ENCODE measurements at regions not wholly inside any gene's neighbourhood (a gene's known extent, or its start where the extent isn't known, plus 50 kb on each side); places are given as distances from the start of the nearest gene placed in this dataset.

- Mint-ChIP-seq H3K4me1 (no peaks in the 10 kb centered on the region), H3K9me3 (peaks cover 5% of the 10 kb centered on the region in 2 donors), H3K27ac (no peak overlapping the region), H3K4me3 (no peak overlapping the region), H3K27me3 (no peaks in the 10 kb centered on the region)
- ATAC-seq (no peak), DNase-seq (no peak)
Measured at GRCh38 chr2:103213028-103213542, 451.3 kb downstream of the TMEM182 start.

GRCh38 chr2:103218516-103218915, 456.7 kb downstream of the TMEM182 start:
- ATAC-seq: no peak
- Mint-ChIP-seq H3K27me3 (no peaks in the 10 kb centered on the region), H3K4me3 (no peak overlapping the region), H3K27ac (no peak overlapping the region), H3K9me3 (peaks cover 0 to 4% of the 10 kb centered on the region in 2 donors), H3K4me1 (no peaks in the 10 kb centered on the region)
- DNase-seq: no peak

- Mint-ChIP-seq H3K4me3 (no peak overlapping the region), H3K27ac (no peak overlapping the region), H3K27me3 (no peaks in the 10 kb centered on the region), H3K4me1 (no peaks in the 10 kb centered on the region), H3K9me3 (peaks cover 0 to 4% of the 10 kb centered on the region in 2 donors)
- DNase-seq: no peak
- no peak for ATAC-seq
Measured at GRCh38 chr2:103219398-103219797, 457.6 kb downstream of the TMEM182 start.

GRCh38 chr2:103222969-103223368, 461.1 kb downstream of the TMEM182 start:
- H3K4me1 Mint-ChIP-seq: no peaks in the 10 kb centered on the region
- no peak overlapping the region for H3K27ac Mint-ChIP-seq
- H3K27me3 Mint-ChIP-seq: no peaks in the 10 kb centered on the region
- ATAC-seq (no peak), DNase-seq (no peak)
- H3K4me3 Mint-ChIP-seq: no peak overlapping the region
- H3K9me3 Mint-ChIP-seq: peaks cover 0 to 4% of the 10 kb centered on the region in 2 donors

GRCh38 chr2:103230796-103231195, 469.0 kb downstream of the TMEM182 start:
- Mint-ChIP-seq H3K9me3 (peaks cover 0 to 6% of the 10 kb centered on the region in 2 donors), H3K27ac (no peak overlapping the region), H3K4me3 (no peak overlapping the region), H3K4me1 (no peaks in the 10 kb centered on the region), H3K27me3 (no peaks in the 10 kb centered on the region)
- ATAC-seq: no peak
- no peak for DNase-seq

- DNase-seq (no peak), ATAC-seq (no peak)
- Mint-ChIP-seq H3K27ac (no peak overlapping the region), H3K4me1 (no peaks in the 10 kb centered on the region), H3K27me3 (no peaks in the 10 kb centered on the region), H3K9me3 (peaks cover 4 to 6% of the 10 kb centered on the region in 2 donors), H3K4me3 (no peak overlapping the region)
Measured at GRCh38 chr2:103232865-103233264, 471.0 kb downstream of the TMEM182 start.

GRCh38 chr2:103233691-103234090, 471.9 kb downstream of the TMEM182 start:
- DNase-seq (no peak), ATAC-seq (no peak)
- Mint-ChIP-seq H3K4me3 (no peak overlapping the region), H3K27me3 (no peaks in the 10 kb centered on the region), H3K27ac (no peak overlapping the region), H3K4me1 (no peaks in the 10 kb centered on the region), H3K9me3 (peaks cover 6 to 9% of the 10 kb centered on the region in 2 donors)

- ATAC-seq (no peak), DNase-seq (no peak)
- Mint-ChIP-seq H3K4me1 (no peaks in the 10 kb centered on the region), H3K27ac (no peak overlapping the region), H3K9me3 (peaks cover 0 to 10% of the 10 kb centered on the region in 2 donors), H3K4me3 (no peak overlapping the region), H3K27me3 (no peaks in the 10 kb centered on the region)
Measured at GRCh38 chr2:103235283-103235682, 473.5 kb downstream of the TMEM182 start.

- no peak overlapping the region for H3K4me3 Mint-ChIP-seq
- H3K9me3 Mint-ChIP-seq: peaks cover 3 to 18% of the 10 kb centered on the region in 2 donors
- no peaks in the 10 kb centered on the region for H3K4me1 Mint-ChIP-seq
- H3K27ac Mint-ChIP-seq: no peak overlapping the region
- ATAC-seq (no peak), DNase-seq (no peak)
- H3K27me3 Mint-ChIP-seq: no peaks in the 10 kb centered on the region
Measured at GRCh38 chr2:103249462-103249861, 487.6 kb downstream of the TMEM182 start.

- H3K27me3 Mint-ChIP-seq: no peaks in the 10 kb centered on the region
- H3K9me3 Mint-ChIP-seq: peaks cover 3 to 18% of the 10 kb centered on the region in 2 donors
- H3K4me1 Mint-ChIP-seq: no peaks in the 10 kb centered on the region
- DNase-seq (no peak), ATAC-seq (no peak)
- H3K27ac Mint-ChIP-seq: no peak overlapping the region
- H3K4me3 Mint-ChIP-seq: no peak overlapping the region
Measured at GRCh38 chr2:103252781-103253180, 490.9 kb downstream of the TMEM182 start.

- peaks cover 3 to 18% of the 10 kb centered on the region in 2 donors for H3K9me3 Mint-ChIP-seq
- ATAC-seq (no peak), DNase-seq (no peak)
- no peak overlapping the region for H3K27ac Mint-ChIP-seq
- H3K4me3 Mint-ChIP-seq: no peak overlapping the region
- no peaks in the 10 kb centered on the region for H3K27me3 Mint-ChIP-seq
- no peaks in the 10 kb centered on the region for H3K4me1 Mint-ChIP-seq
Measured at GRCh38 chr2:103254611-103255010, 492.8 kb downstream of the TMEM182 start.

GRCh38 chr2:103264058-103264768, 502.4 kb downstream of the TMEM182 start:
- no peak for DNase-seq
- no peaks in the 10 kb centered on the region for H3K27me3 Mint-ChIP-seq
- no peak overlapping the region for H3K4me3 Mint-ChIP-seq
- no peak for ATAC-seq
- H3K9me3 Mint-ChIP-seq: peaks cover 10 to 27% of the 10 kb centered on the region in 2 donors
- no peak overlapping the region for H3K27ac Mint-ChIP-seq
- H3K4me1 Mint-ChIP-seq: no peaks in the 10 kb centered on the region

- no peaks in the 10 kb centered on the region for H3K27me3 Mint-ChIP-seq
- no peak for DNase-seq
- H3K27ac Mint-ChIP-seq: no peak overlapping the region
- no peaks in the 10 kb centered on the region for H3K4me1 Mint-ChIP-seq
- H3K9me3 Mint-ChIP-seq: peaks cover 18 to 33% of the 10 kb centered on the region in 2 donors
- H3K4me3 Mint-ChIP-seq: no peak overlapping the region
- no peak for ATAC-seq
Measured at GRCh38 chr2:103265521-103265920, 503.7 kb downstream of the TMEM182 start.

GRCh38 chr2:103268841-103269498, 507.1 kb downstream of the TMEM182 start:
- Mint-ChIP-seq H3K27ac (no peak overlapping the region), H3K4me3 (no peak overlapping the region), H3K27me3 (no peaks in the 10 kb centered on the region), H3K9me3 (peaks cover 19 to 34% of the 10 kb centered on the region in 2 donors), H3K4me1 (no peaks in the 10 kb centered on the region)
- ATAC-seq: no peak
- DNase-seq: no peak

GRCh38 chr2:103276869-103277268, 515.0 kb downstream of the TMEM182 start:
- peaks cover 0 to 13% of the 10 kb centered on the region in 2 donors for H3K9me3 Mint-ChIP-seq
- no peak overlapping the region for H3K4me3 Mint-ChIP-seq

GRCh38 chr2:103284750-103285149, 522.9 kb downstream of the TMEM182 start:
- no peak for ATAC-seq
- H3K9me3 Mint-ChIP-seq: peaks cover 0 to 4% of the 10 kb centered on the region in 2 donors
- DNase-seq: no peak
- no peak overlapping the region for H3K27ac Mint-ChIP-seq
- H3K4me1 Mint-ChIP-seq: no peaks in the 10 kb centered on the region
- no peaks in the 10 kb centered on the region for H3K27me3 Mint-ChIP-seq
- H3K4me3 Mint-ChIP-seq: no peak overlapping the region

More at GRCh38 chr2:103276869-103277268, 515.0 kb downstream of the TMEM182 start:
- Mint-ChIP-seq H3K27ac (no peak overlapping the region), H3K4me1 (no peaks in the 10 kb centered on the region), H3K27me3 (no peaks in the 10 kb centered on the region)
- no peak for DNase-seq
- ATAC-seq: no peak
